Lower lobe of right lung (tissue), 2 donors: ENCODE measurements at regions not wholly inside any gene's neighbourhood (a gene's known extent, or its start where the extent isn't known, plus 50 kb on each side); places are given as distances from the start of the nearest gene placed in this dataset.

ENCODE experiments used
- ATAC-seq, 2 donors: fragments of 200-7000 bp; cut with Tn5 transposase; one replicate each; pipeline ENCODE4 v1.9.1; 2020 to 2022; ENCODE audit warnings: mild to moderate bottlenecking in 2 of 2, moderate library complexity in 2 of 2
- DNase-seq: peaks from one replicate; pipeline ENCODE4 v3.0.0-alpha.2; 2020
- H3K27ac ChIP-seq: fragments of 200-600 bp; one replicate; pipeline ENCODE4 v1.8.0; 2022
- H3K27me3 ChIP-seq: fragments of 200-600 bp; one replicate; pipeline ENCODE4 v1.8.0; 2022; ENCODE audit warnings: low read depth
- H3K36me3 ChIP-seq: fragments of 200-600 bp; one replicate; pipeline ENCODE4 v1.8.0; 2022; ENCODE audit warnings: mild to moderate bottlenecking
- H3K4me1 ChIP-seq: fragments of 200-600 bp; one replicate; pipeline ENCODE4 v1.8.0; 2022
- H3K4me3 ChIP-seq: fragments of 200-600 bp; one replicate; pipeline ENCODE4 v1.8.0; 2022; ENCODE audit warnings: mild to moderate bottlenecking
- H3K9me3 ChIP-seq: fragments of 200-600 bp; one replicate; pipeline ENCODE4 v1.8.0; 2022
- intact Hi-C: fragments of 100-400 bp; cut with DNase I; formaldehyde crosslinking; loops from one replicate; pipeline ENCODE4 v1.11.0; 2022
- TF ChIP-seq, protein P1 (sequence below): fragments of 200-600 bp; IDR thresholded peaks from one replicate; pipeline ENCODE4 v1.8.0; 2022; ENCODE audit warnings: antibody characterized with exemption, mild to moderate bottlenecking
- donor health status: DM: no; HTN: yes; CAD: no; lungs with severe emphysema.

DNA sequence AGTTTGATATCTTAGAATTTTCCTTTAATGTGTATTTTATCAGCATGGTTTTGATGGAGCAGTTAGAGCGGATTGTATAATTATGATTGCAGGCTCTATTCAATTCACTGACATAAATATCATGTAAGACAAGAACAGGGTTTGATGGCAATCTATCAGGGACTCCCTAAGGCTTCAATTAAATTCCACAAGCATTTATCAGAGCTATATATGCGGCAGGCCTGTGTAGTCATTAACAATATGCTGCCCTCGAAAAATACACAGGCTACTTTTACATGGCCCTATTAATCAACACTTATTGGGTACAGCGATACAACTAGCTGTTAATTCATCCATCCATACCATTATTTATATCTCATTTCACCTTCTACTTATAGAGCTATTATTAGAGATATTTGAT lies 358.1 kb upstream of the TPK1 start:
- no peak for ATAC-seq
- Histone ChIP-seq H3K4me1 (no peaks in the 10 kb centered on the region), H3K4me3 (no peak overlapping the region), H3K27me3 (no peaks in the 10 kb centered on the region), H3K27ac (no peak overlapping the region), H3K9me3 (no peaks in the 10 kb centered on the region), H3K36me3 (no peaks in the 10 kb centered on the region)
- TF ChIP-seq, protein P1, sequence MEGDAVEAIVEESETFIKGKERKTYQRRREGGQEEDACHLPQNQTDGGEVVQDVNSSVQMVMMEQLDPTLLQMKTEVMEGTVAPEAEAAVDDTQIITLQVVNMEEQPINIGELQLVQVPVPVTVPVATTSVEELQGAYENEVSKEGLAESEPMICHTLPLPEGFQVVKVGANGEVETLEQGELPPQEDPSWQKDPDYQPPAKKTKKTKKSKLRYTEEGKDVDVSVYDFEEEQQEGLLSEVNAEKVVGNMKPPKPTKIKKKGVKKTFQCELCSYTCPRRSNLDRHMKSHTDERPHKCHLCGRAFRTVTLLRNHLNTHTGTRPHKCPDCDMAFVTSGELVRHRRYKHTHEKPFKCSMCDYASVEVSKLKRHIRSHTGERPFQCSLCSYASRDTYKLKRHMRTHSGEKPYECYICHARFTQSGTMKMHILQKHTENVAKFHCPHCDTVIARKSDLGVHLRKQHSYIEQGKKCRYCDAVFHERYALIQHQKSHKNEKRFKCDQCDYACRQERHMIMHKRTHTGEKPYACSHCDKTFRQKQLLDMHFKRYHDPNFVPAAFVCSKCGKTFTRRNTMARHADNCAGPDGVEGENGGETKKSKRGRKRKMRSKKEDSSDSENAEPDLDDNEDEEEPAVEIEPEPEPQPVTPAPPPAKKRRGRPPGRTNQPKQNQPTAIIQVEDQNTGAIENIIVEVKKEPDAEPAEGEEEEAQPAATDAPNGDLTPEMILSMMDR, result no peak
- intact Hi-C loops, result no loop called here
- DNase-seq, result no peak

DNA sequence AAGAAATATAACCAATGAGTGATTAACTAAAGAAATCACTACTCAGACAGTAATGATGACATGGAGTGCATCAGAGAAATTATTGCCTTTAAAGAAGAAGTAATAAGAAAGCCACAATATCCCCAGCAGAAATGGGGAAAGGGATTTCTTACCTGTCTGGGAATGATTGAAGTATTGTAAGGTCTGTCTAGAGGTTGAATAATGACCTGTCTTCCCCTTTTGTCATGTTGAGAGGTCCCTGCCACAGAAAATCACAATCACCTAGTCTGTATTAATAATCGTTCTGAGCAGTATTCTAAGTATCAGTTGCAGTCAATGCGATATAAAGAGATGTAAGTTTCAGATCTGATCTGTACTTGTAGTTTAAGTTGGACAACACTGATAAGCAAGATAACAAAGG lies 349.1 kb upstream of the TPK1 start:
- Histone ChIP-seq H3K4me3 (no peak overlapping the region), H3K27me3 (no peaks in the 10 kb centered on the region), H3K9me3 (no peaks in the 10 kb centered on the region), H3K36me3 (no peaks in the 10 kb centered on the region), H3K4me1 (no peaks in the 10 kb centered on the region), H3K27ac (no peak overlapping the region)
- TF ChIP-seq, protein P1, result no peak
- no peak for ATAC-seq
- no peak for DNase-seq
- intact Hi-C loops, result no loop called here

DNA sequence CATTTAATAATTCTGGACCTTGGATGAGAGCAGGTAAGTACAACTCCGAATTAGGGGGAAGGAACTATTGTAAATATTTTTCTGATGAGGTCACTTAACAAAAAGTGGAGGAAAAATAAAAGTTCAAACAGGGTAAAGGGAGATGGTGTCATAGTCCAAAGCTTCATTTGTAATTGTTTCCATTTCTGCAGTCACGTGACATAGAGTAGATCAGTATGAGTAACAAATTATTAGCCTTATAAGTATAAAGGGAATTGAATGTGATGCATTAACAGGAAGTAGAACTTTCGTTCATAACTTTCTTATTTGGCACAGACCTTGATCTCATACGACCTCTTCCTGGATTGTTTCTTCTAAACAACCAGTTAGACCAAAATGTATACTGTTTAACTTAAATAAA lies 347.2 kb upstream of the TPK1 start:
- Histone ChIP-seq H3K27ac (no peak overlapping the region), H3K36me3 (no peaks in the 10 kb centered on the region), H3K4me1 (no peaks in the 10 kb centered on the region), H3K9me3 (no peaks in the 10 kb centered on the region), H3K27me3 (no peaks in the 10 kb centered on the region), H3K4me3 (no peak overlapping the region)
- TF ChIP-seq, protein P1, result no peak
- DNase-seq (no peak), ATAC-seq (no peak)
- intact Hi-C loops, result no loop called here

DNA sequence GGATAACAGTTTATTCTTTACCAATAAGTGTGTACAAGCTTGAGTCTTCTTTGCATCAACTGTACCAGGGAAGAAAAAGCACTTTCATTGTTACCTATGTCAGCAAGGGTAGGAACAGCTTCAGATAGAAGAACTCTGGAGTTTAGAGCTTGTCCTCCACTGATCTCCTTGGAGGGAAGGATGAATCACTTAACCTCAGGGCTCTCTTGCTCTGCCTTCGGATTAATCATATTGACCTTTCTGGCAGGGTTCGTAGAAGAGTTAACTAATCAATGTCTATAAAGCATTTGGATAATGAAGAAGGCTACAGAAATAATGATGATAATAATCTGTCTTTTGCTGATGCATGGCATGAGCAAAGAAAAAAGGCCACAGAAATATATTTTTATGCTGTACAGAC lies 339.5 kb upstream of the TPK1 start:
- Histone ChIP-seq H3K27me3 (no peaks in the 10 kb centered on the region), H3K9me3 (no peaks in the 10 kb centered on the region), H3K4me1 (no peaks in the 10 kb centered on the region), H3K36me3 (no peaks in the 10 kb centered on the region), H3K27ac (no peak overlapping the region), H3K4me3 (no peak overlapping the region)
- intact Hi-C loops, result no loop called here
- TF ChIP-seq, protein P1, result no peak
- ATAC-seq (no peak), DNase-seq (no peak)

DNA sequence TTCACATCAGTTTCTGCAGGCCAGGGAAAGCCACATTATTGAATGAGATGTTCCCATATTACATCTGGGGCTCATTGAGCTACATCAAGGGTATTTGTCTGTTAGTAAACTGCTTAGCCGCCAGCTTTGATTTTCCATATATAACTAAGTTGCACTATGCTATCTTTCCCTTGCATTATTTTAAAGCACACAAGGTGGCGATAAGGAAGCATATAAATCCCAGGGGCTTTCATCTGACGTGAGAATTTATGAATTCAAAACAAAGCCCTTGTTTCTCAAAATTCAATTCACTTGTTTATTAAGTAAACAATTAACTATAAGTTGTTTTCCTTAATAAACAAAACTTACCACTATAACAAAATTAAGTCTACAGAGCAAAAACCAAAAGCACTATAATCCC lies 334.1 kb upstream of the TPK1 start:
- Histone ChIP-seq H3K27ac (no peak overlapping the region), H3K9me3 (no peaks in the 10 kb centered on the region), H3K36me3 (no peaks in the 10 kb centered on the region), H3K4me3 (no peak overlapping the region), H3K27me3 (no peaks in the 10 kb centered on the region), H3K4me1 (no peaks in the 10 kb centered on the region)
- TF ChIP-seq, protein P1, result no peak
- ATAC-seq (no peak), DNase-seq (no peak)
- intact Hi-C loops, result no loop called here

DNA sequence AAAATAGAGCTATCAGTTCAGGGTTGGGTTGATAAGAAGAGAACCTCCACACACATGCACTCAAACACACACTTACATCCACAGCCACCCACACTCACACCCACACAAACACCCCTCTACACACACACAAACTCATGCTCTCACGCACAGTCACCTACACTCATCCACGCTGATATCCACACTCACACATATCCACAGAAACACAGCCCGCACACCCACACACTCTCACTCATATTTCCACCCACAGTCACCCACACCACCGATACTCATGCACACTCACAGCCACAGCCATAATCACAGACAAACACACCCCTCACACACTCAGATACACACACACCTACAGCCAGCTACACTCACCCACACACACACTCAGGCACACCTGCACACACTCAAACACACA lies 333.0 kb upstream of the TPK1 start:
- Histone ChIP-seq H3K4me3 (no peak overlapping the region), H3K27me3 (no peaks in the 10 kb centered on the region), H3K4me1 (no peaks in the 10 kb centered on the region), H3K36me3 (no peaks in the 10 kb centered on the region), H3K9me3 (no peaks in the 10 kb centered on the region), H3K27ac (no peak overlapping the region)
- TF ChIP-seq, protein P1, result no peak
- ATAC-seq, result no peak
- intact Hi-C loops, result no loop called here
- no peak for DNase-seq
